KMS-11 (cell line): ENCODE measurements at regions not wholly inside any gene's neighbourhood (a gene's known extent, or its start where the extent isn't known, plus 50 kb on each side); places are given as distances from the start of the nearest gene placed in this dataset.

Source experiments
- H2AFZ ChIP-seq: fragments of 200-600 bp; sonication (generic); 2 replicates; pipeline ENCODE4 v1.6.1; 2016; ENCODE audit warnings: antibody characterized with exemption, mixed run types, low read depth
- H3K27ac ChIP-seq: fragments of 200-600 bp; sonication (generic); 2 replicates; pipeline ENCODE4 v1.6.1; 2016; ENCODE audit warnings: mild to moderate bottlenecking, mixed run types
- H3K27me3 ChIP-seq: fragments of 200-600 bp; sonication (generic); 2 replicates; pipeline ENCODE4 v1.6.1; 2017; ENCODE audit warnings: mild to moderate bottlenecking, low read depth, mixed run types, moderate library complexity; ENCODE audit not compliant: insufficient read depth
- H3K36me3 ChIP-seq: fragments of 200-600 bp; sonication (generic); 2 replicates; pipeline ENCODE4 v1.6.1; 2017; ENCODE audit warnings: mild to moderate bottlenecking, mixed run types; ENCODE audit not compliant: insufficient read depth
- H3K4me1 ChIP-seq: fragments of 200-600 bp; sonication (generic); 2 replicates; pipeline ENCODE4 v1.6.1; 2016; ENCODE audit warnings: mild to moderate bottlenecking, low read depth, mixed run types; ENCODE audit not compliant: poor library complexity, severe bottlenecking
- H3K4me2 ChIP-seq: fragments of 200-600 bp; sonication (generic); 2 replicates; pipeline ENCODE4 v1.7.0; 2016; ENCODE audit warnings: mild to moderate bottlenecking, mixed run types
- H3K4me3 ChIP-seq: fragments of 200-600 bp; sonication (generic); IDR thresholded peaks from 2 replicates; pipeline ENCODE4 v1.6.1; 2017; ENCODE audit warnings: low read depth, low read length, mixed read lengths; ENCODE audit not compliant: insufficient read depth
- H3K79me2 ChIP-seq: fragments of 200-600 bp; sonication (generic); 2 replicates; pipeline ENCODE4 v1.6.1; 2016; ENCODE audit warnings: low read depth, mixed run types; ENCODE audit not compliant: insufficient read depth
- H3K9ac ChIP-seq: fragments of 200-600 bp; sonication (generic); 2 replicates; pipeline ENCODE4 v1.6.1; 2016; ENCODE audit warnings: mild to moderate bottlenecking, mixed run types
- H4K20me1 ChIP-seq: fragments of 200-600 bp; sonication (generic); 2 replicates; pipeline ENCODE4 v1.6.1; 2016; ENCODE audit warnings: mild to moderate bottlenecking, mixed run types; ENCODE audit not compliant: insufficient read depth
- CTCF ChIP-seq: fragments of 200-600 bp; sonication (generic); conservative IDR thresholded peaks from 2 replicates; pipeline ENCODE4 v1.6.1; 2017; ENCODE audit warnings: low read depth, mild to moderate bottlenecking, antibody characterized with exemption, low read length, moderate library complexity, mixed read lengths

GRCh38 chr12:108400481-108400880 is 61.4 kb upstream of the CMKLR1 start:
- Histone ChIP-seq H3K27me3 (no peaks in the 10 kb centered on the region), H3K36me3 (no peaks in the 10 kb centered on the region), H3K9ac (no peak overlapping the region)

GRCh38 chr12:108400056-108400455 is 60.9 kb upstream of the CMKLR1 start:
- H3K4me2 ChIP-seq, result no peak overlapping the region
- H3K79me2 ChIP-seq, result no peaks in the 10 kb centered on the region
- no peaks in the 10 kb centered on the region for H3K36me3 ChIP-seq
- no peaks in the 10 kb centered on the region for H3K4me1 ChIP-seq
- H2AFZ ChIP-seq, result no peak overlapping the region
- no peak for TF ChIP-seq CTCF
- no peak overlapping the region for H3K9ac ChIP-seq
- no peaks in the 10 kb centered on the region for H3K27me3 ChIP-seq
- no peak overlapping the region for H3K27ac ChIP-seq
- no peaks in the 10 kb centered on the region for H4K20me1 ChIP-seq
- H3K4me3 ChIP-seq, result no peak overlapping the region

More at GRCh38 chr12:108400481-108400880, 61.4 kb upstream of the CMKLR1 start:
- Histone ChIP-seq H3K27ac (no peak overlapping the region), H3K4me2 (no peak overlapping the region), H3K4me1 (no peaks in the 10 kb centered on the region), H3K4me3 (no peak overlapping the region), H3K79me2 (no peaks in the 10 kb centered on the region), H4K20me1 (no peaks in the 10 kb centered on the region), H2AFZ (no peak overlapping the region)
- no peak for TF ChIP-seq CTCF

- H3K9ac ChIP-seq, result no peak overlapping the region
- H4K20me1 ChIP-seq, result no peaks in the 10 kb centered on the region
- no peak overlapping the region for H3K4me2 ChIP-seq
- no peak overlapping the region for H3K4me3 ChIP-seq
- no peak overlapping the region for H2AFZ ChIP-seq
- H3K36me3 ChIP-seq, result no peaks in the 10 kb centered on the region
- no peaks in the 10 kb centered on the region for H3K4me1 ChIP-seq
- H3K27ac ChIP-seq, result no peak overlapping the region
- no peaks in the 10 kb centered on the region for H3K79me2 ChIP-seq
- TF ChIP-seq CTCF, result no peak
- no peaks in the 10 kb centered on the region for H3K27me3 ChIP-seq
These were observed 60.4 kb upstream of the CMKLR1 start for GRCh38 chr12:108399514-108399913.

GRCh38 chr12:108394196-108394595 is 55.1 kb upstream of the CMKLR1 start:
- Histone ChIP-seq H3K79me2 (no peaks in the 10 kb centered on the region), H3K36me3 (no peaks in the 10 kb centered on the region), H3K4me1 (no peaks in the 10 kb centered on the region), H3K4me3 (no peak overlapping the region), H2AFZ (no peak overlapping the region), H3K27ac (no peak overlapping the region), H3K27me3 (no peaks in the 10 kb centered on the region), H3K9ac (no peak overlapping the region), H3K4me2 (no peak overlapping the region), H4K20me1 (no peaks in the 10 kb centered on the region)
- no peak for TF ChIP-seq CTCF
